ENCODE measurements at regions not wholly inside any gene's neighbourhood (a gene's known extent, or its start where the extent isn't known, plus 50 kb on each side); places are given as distances from the start of the nearest gene placed in this dataset.

DNA sequence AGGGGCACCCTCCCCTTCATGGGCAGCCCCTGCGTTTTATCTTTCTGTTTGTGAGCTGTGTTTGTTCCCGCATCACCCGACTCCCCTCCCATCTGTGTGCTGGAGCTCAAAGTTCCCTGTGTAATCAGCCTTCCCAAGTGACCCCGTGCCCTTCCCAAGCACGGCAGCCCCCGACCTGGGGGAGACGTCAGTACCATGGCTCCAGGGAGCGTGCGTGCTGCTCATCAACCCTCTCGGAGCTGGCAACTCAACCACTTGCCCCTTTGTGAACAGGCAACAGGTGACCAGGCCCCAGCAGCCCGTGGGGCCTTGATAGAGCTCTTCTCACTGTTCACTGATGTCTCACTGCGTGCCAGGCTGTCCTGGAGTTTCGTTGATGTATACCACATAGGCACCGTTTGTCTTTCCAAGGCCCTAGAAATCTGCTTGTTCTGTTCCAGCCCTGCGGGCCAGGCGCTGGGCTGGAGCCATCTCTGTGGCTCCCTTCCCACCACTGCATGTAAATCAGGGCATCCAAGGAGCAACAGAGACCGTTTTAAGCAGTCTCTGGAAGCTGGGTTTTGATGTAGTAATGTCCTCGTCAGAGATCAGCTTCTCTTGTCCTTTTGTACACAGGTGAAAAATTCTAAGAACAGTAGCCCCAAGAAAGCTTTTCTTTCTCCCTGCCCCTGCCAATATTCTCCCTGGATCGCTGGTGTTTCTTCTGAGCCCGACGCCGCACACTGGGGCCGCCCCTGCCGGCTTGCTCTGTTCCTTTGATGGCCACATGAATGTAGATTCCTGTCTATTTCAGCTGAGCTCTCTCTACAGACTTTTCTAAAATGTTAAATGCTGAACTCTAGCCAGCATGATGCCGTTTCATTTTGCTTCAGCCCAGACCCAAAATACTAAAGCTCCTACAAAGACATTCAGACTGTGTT, 107.0 kb upstream of the PTPRM start:
- no peak for TF ChIP-seq PPARA (CRISPR knock-in tag; IDR thresholded peaks at IDR 0.05; ENCODE audit: borderline replicate concordance)
- TF ChIP-seq ZNF565 (CRISPR knock-in tag; conservative IDR thresholded peaks at IDR 0.05; ENCODE audit: low read depth) = no peak
- TF ChIP-seq, protein P1, sequence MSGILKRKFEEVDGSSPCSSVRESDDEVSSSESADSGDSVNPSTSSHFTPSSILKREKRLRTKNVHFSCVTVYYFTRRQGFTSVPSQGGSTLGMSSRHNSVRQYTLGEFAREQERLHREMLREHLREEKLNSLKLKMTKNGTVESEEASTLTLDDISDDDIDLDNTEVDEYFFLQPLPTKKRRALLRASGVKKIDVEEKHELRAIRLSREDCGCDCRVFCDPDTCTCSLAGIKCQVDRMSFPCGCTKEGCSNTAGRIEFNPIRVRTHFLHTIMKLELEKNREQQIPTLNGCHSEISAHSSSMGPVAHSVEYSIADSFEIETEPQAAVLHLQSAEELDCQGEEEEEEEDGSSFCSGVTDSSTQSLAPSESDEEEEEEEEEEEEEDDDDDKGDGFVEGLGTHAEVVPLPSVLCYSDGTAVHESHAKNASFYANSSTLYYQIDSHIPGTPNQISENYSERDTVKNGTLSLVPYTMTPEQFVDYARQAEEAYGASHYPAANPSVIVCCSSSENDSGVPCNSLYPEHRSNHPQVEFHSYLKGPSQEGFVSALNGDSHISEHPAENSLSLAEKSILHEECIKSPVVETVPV (CRISPR knock-in tag; IDR thresholded peaks at IDR 0.05) = no peak
- TF ChIP-seq TOX (CRISPR knock-in tag; IDR thresholded peaks at IDR 0.05; ENCODE audit: borderline replicate concordance) = no peak
- TF ChIP-seq, protein P2, sequence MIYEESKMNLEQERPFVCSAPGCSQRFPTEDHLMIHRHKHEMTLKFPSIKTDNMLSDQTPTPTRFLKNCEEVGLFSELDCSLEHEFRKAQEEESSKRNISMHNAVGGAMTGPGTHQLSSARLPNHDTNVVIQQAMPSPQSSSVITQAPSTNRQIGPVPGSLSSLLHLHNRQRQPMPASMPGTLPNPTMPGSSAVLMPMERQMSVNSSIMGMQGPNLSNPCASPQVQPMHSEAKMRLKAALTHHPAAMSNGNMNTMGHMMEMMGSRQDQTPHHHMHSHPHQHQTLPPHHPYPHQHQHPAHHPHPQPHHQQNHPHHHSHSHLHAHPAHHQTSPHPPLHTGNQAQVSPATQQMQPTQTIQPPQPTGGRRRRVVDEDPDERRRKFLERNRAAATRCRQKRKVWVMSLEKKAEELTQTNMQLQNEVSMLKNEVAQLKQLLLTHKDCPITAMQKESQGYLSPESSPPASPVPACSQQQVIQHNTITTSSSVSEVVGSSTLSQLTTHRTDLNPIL (CRISPR knock-in tag; IDR thresholded peaks at IDR 0.05; ENCODE audit: low read depth) = no peak
- no peak for TF ChIP-seq TCF4 (CRISPR knock-in tag; IDR thresholded peaks at IDR 0.05; ENCODE audit: borderline replicate concordance)
- TF ChIP-seq CSDC2 (CRISPR knock-in tag; IDR thresholded peaks at IDR 0.05) = no peak
- TF ChIP-seq SNAI2 (CRISPR knock-in tag; IDR thresholded peaks at IDR 0.05) = no peak
- TF ChIP-seq ZFP30 (CRISPR knock-in tag; IDR thresholded peaks at IDR 0.05) = no peak
- TF ChIP-seq BACH2 (CRISPR knock-in tag; IDR thresholded peaks at IDR 0.05; ENCODE audit: borderline replicate concordance) = no peak

DNA sequence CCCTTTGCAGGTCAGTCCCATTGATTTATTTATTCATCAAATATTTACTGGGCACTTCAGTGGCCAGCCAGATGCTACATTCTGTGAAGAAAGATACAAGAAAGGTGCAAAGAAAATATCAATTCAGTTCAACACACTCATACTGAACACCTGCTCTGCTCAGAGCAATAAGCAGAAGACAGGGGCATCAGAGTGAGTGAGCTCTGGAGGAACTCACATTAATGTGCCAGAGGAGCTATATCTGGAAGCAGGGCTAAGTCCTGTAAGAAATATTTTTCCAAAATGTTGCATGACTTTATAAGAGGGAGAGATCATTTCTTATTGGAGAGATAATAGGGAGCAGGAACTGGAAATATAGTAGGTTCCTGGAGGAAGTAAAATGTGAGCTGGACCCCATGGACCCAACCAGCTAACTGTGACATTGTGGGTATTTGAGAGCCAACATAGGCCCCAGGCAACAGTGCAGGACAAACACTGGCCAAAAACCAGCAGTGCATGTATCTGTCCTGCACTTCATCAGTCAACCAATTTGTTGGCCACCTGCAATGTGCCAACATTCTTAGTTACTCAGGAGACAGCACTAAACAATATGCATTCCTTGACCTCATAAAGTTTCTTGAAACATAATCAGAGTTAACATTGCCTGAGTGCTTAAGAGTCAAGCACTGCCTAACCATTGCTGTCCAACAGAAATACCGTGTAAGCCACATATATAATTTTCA, 102.7 kb upstream of the PTPRM start:
- TF ChIP-seq, protein P1 (CRISPR knock-in tag; IDR thresholded peaks at IDR 0.05) = no peak
- TF ChIP-seq, protein P3, sequence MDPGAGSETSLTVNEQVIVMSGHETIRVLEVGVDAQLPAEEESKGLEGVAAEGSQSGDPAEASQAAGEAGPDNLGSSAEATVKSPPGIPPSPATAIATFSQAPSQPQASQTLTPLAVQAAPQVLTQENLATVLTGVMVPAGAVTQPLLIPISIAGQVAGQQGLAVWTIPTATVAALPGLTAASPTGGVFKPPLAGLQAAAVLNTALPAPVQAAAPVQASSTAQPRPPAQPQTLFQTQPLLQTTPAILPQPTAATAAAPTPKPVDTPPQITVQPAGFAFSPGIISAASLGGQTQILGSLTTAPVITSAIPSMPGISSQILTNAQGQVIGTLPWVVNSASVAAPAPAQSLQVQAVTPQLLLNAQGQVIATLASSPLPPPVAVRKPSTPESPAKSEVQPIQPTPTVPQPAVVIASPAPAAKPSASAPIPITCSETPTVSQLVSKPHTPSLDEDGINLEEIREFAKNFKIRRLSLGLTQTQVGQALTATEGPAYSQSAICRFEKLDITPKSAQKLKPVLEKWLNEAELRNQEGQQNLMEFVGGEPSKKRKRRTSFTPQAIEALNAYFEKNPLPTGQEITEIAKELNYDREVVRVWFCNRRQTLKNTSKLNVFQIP (CRISPR knock-in tag; IDR thresholded peaks at IDR 0.05; ENCODE audit: borderline replicate concordance, low read depth) = no peak
- TF ChIP-seq ZFP3 (CRISPR knock-in tag; IDR thresholded peaks at IDR 0.05) = no peak
- no peak for TF ChIP-seq ZNF565 (CRISPR knock-in tag; conservative IDR thresholded peaks at IDR 0.05; ENCODE audit: low read depth)
- no peak for TF ChIP-seq OSR1 (CRISPR knock-in tag; IDR thresholded peaks at IDR 0.05)
- no peak for TF ChIP-seq PPARA (CRISPR knock-in tag; IDR thresholded peaks at IDR 0.05; ENCODE audit: borderline replicate concordance)
- no peak for TF ChIP-seq ESRRG (CRISPR knock-in tag; IDR thresholded peaks at IDR 0.05)
- no peak for TF ChIP-seq ZC3H10 (CRISPR knock-in tag; IDR thresholded peaks at IDR 0.05)
- TF ChIP-seq BACH2 (CRISPR knock-in tag; IDR thresholded peaks at IDR 0.05; ENCODE audit: borderline replicate concordance) = no peak
- TF ChIP-seq RARB (CRISPR knock-in tag; IDR thresholded peaks at IDR 0.05) = no peak
- TF ChIP-seq, protein P2 (CRISPR knock-in tag; IDR thresholded peaks at IDR 0.05; ENCODE audit: low read depth) = no peak
- TF ChIP-seq ZNF8 (CRISPR knock-in tag; IDR thresholded peaks at IDR 0.05) = no peak
- TF ChIP-seq, protein P4, sequence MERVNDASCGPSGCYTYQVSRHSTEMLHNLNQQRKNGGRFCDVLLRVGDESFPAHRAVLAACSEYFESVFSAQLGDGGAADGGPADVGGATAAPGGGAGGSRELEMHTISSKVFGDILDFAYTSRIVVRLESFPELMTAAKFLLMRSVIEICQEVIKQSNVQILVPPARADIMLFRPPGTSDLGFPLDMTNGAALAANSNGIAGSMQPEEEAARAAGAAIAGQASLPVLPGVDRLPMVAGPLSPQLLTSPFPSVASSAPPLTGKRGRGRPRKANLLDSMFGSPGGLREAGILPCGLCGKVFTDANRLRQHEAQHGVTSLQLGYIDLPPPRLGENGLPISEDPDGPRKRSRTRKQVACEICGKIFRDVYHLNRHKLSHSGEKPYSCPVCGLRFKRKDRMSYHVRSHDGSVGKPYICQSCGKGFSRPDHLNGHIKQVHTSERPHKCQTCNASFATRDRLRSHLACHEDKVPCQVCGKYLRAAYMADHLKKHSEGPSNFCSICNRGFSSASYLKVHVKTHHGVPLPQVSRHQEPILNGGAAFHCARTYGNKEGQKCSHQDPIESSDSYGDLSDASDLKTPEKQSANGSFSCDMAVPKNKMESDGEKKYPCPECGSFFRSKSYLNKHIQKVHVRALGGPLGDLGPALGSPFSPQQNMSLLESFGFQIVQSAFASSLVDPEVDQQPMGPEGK (CRISPR knock-in tag; IDR thresholded peaks at IDR 0.05; ENCODE audit: borderline replicate concordance) = no peak
- no peak for TF ChIP-seq ZNF70 (CRISPR knock-in tag; IDR thresholded peaks at IDR 0.05)
- TF ChIP-seq ZFP30 (CRISPR knock-in tag; IDR thresholded peaks at IDR 0.05) = no peak
- ATAC-seq = no peak

More for the DNA sequence above, 107.0 kb upstream of the PTPRM start:
- no peak for ATAC-seq

Data from SK-N-SH treated with all-trans-retinoic acid at 6 μM for 48 hours (cell line).